ENCODE measurements at regions not wholly inside any gene's neighbourhood (a gene's known extent, or its start where the extent isn't known, plus 50 kb on each side); places are given as distances from the start of the nearest gene placed in this dataset.
"Not testable (repeated sequence)": the region's sequence is repeated elsewhere in the genome, so short reads cannot be mapped to it uniquely, and the experiment has no call there.

GRCh38 chrX:13518126-13518525 lies 51.3 kb upstream of the EGFL6 start:
- no peak for DNase-seq

- DNase-seq: no peak
Measured at GRCh38 chrX:13515211-13515930, 54.0 kb upstream of the EGFL6 start.

GRCh38 chrX:13511944-13512330 lies 57.5 kb upstream of the EGFL6 start:
- no peak for DNase-seq

GRCh38 chrX:13511241-13511943 lies 58.0 kb upstream of the EGFL6 start:
- DNase-seq: no peak

GRCh38 chrX:13507893-13508292 lies 61.5 kb upstream of the EGFL6 start:
- no peak for DNase-seq

GRCh38 chrX:13506574-13506973 lies 62.8 kb upstream of the EGFL6 start:
- peak; percentile 11 for DNase-seq

- no peak for DNase-seq
Measured at GRCh38 chrX:13502590-13502989, 66.8 kb upstream of the EGFL6 start.

- DNase-seq: no peak
Measured at GRCh38 chrX:13499736-13500135, 69.7 kb upstream of the EGFL6 start.

GRCh38 chrX:13498238-13498637 lies 71.2 kb upstream of the EGFL6 start:
- DNase-seq: no peak

- no peak for DNase-seq
Measured at GRCh38 chrX:13495232-13495631, 74.2 kb upstream of the EGFL6 start.

- no peak for DNase-seq
Measured at GRCh38 chrX:13494562-13494961, 74.8 kb upstream of the EGFL6 start.

- no peak for DNase-seq
Measured at GRCh38 chrX:13493659-13494058, 75.7 kb upstream of the EGFL6 start.

- no peak for DNase-seq
Measured at GRCh38 chrX:13492286-13492685, 77.1 kb upstream of the EGFL6 start.

GRCh38 chrX:13491061-13491460 lies 78.3 kb upstream of the EGFL6 start:
- no peak for DNase-seq

- no peak for DNase-seq
Measured at GRCh38 chrX:13489454-13489853, 79.9 kb upstream of the EGFL6 start.

GRCh38 chrX:13487731-13488505 lies 81.5 kb upstream of the EGFL6 start:
- DNase-seq: peak; percentile 14

- no peak for DNase-seq
Measured at GRCh38 chrX:13485167-13485566, 84.2 kb upstream of the EGFL6 start.

- peak; percentile 6 for DNase-seq
Measured at GRCh38 chrX:13483773-13484172, 85.6 kb upstream of the EGFL6 start.

- DNase-seq: no peak
Measured at GRCh38 chrX:13482746-13483541, 86.5 kb upstream of the EGFL6 start.

GRCh38 chrX:13480780-13481179 lies 88.6 kb upstream of the EGFL6 start:
- DNase-seq: not testable (repeated sequence)

GRCh38 chrX:13479452-13479813 lies 90.0 kb upstream of the EGFL6 start:
- no peak for DNase-seq

- no peak for DNase-seq
Measured at GRCh38 chrX:13478740-13479451, 90.5 kb upstream of the EGFL6 start.
